ENCODE measurements at regions not wholly inside any gene's neighbourhood (a gene's known extent, or its start where the extent isn't known, plus 50 kb on each side); places are given as distances from the start of the nearest gene placed in this dataset.

GRCh38 chr2:83959266-83959665, 499.8 kb downstream of the SUCLG1 start:
- TF ChIP-seq CTCF (IDR thresholded peaks at IDR 0.05): no peak
- no peak for TF ChIP-seq POLR2A (IDR thresholded peaks at IDR 0.05)
- no peak for TF ChIP-seq POLR2AphosphoS5 (IDR thresholded peaks at IDR 0.05)

All from breast epithelium (tissue), 3 donors.